Lower leg skin (tissue), 3 donors: ENCODE measurements at regions not wholly inside any gene's neighbourhood (a gene's known extent, or its start where the extent isn't known, plus 50 kb on each side); places are given as distances from the start of the nearest gene placed in this dataset.

Experiments
- POLR2A ChIP-seq, 2 donors: fragments of 450-650 bp; IDR thresholded peaks; one replicate each; pipeline ENCODE4 v1.6.1; 2016 to 2017; ENCODE audit warnings: antibody characterized with exemption in 2 of 2, mild to moderate bottlenecking in 1 of 2, moderate library complexity in 1 of 2
- TF ChIP-seq, protein P1 (sequence below), 3 donors: fragments of 450-650 bp; IDR thresholded peaks; one replicate each; pipeline ENCODE4 v1.5.1; 2016; ENCODE audit warnings: antibody characterized with exemption in 3 of 3, mild to moderate bottlenecking in 3 of 3, moderate library complexity in 2 of 3

DNA sequence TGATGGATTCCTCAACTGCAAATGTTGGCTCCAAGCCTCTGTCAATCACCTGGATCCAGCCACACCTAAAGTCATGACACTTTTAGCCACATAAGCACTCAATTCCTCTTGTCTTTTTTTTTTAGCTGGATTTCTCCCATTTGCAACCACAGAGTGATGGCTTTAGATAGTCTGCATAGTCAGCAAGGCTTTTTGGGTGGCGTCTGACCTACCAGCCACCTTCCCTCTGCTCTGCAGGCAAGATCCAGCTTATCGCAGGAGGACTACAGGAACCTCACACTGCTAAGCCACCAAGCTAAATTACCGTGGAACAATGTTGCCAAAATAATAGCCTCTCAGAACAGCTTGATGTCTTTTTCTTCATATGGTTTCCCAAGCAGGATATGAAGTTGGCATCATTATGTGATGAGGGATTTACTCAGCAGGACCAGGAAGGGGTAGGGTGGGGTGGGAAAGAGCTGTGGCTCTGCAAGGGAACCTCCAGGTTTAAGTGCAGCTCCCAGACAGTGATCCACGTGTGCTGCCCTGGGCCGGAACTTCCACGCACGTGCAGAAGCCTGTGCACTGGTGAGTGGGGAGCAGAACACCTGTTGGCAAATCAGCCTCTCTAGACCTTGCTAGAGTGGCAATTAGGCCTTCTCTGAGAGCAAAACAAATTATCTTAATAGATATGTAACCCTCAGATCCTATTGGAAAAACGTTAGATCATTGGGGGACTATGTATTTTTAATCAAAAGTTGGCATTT lies 170.6 kb upstream of the NCK2 start:
- TF ChIP-seq, protein P1, sequence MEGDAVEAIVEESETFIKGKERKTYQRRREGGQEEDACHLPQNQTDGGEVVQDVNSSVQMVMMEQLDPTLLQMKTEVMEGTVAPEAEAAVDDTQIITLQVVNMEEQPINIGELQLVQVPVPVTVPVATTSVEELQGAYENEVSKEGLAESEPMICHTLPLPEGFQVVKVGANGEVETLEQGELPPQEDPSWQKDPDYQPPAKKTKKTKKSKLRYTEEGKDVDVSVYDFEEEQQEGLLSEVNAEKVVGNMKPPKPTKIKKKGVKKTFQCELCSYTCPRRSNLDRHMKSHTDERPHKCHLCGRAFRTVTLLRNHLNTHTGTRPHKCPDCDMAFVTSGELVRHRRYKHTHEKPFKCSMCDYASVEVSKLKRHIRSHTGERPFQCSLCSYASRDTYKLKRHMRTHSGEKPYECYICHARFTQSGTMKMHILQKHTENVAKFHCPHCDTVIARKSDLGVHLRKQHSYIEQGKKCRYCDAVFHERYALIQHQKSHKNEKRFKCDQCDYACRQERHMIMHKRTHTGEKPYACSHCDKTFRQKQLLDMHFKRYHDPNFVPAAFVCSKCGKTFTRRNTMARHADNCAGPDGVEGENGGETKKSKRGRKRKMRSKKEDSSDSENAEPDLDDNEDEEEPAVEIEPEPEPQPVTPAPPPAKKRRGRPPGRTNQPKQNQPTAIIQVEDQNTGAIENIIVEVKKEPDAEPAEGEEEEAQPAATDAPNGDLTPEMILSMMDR (IDR thresholded peaks at IDR 0.05): no peak
- TF ChIP-seq POLR2A (IDR thresholded peaks at IDR 0.05): no peak
